ENCODE measurements at regions not wholly inside any gene's neighbourhood (a gene's known extent, or its start where the extent isn't known, plus 50 kb on each side); places are given as distances from the start of the nearest gene placed in this dataset.

DNA sequence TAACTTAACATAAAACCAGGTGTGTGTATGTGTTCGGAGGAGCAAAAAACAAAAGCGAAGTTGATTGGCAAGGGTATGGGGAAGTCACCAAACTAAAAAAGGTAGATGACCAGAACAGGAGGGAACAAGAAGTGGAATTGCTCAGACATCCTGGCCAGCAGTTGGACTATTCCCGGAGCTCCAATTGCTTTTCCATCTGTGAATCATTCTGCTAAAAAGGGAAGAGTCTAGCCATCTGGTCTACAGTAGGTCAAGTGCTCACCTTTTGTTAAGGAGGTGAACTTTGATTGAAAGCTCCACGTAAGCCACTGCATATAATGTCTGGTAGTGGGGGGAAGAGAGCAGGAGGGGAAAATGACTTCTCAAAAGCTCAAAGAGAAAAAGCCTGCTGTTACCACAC is 50.0 kb upstream of the BET1 start:
- no peak for DNase-seq

DNA sequence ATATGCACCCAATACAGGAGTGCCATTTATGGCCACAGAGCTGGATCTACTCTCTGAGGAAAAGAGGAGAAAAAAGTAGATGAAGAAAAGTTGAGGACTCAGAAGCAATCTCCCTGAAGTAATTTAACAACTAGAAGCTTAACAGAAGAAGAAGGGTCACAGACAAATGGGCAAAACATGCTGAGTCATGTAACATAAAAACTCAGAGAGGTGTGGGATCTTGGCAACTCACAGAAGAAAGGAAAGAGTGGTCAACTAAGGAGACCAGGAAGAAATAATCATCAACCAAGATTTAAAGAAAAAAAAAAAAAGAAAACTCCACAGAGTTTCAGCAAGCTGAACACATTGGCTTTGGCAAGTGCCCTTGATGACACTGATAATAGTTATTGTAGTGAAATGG is 51.8 kb upstream of the BET1 start:
- no peak for DNase-seq

DNA sequence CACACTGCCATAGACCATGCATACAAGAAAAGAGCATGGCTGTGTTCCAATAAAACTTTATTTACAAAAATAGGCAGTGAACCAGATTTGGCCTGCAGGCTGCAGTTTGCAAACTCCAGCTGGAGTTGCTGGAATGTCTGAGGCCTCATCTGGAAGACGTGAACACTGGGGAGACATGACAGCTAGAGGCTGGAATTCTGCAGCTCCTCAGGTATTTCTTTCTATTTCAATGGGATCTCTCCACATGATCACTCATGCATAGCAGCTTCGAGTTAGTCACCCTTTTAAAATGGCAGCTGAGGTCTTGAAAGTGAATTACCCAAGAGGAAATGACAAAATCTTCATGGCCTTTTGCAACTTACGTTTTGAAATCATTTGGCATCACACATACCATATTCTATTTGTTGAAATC is 52.6 kb upstream of the BET1 start:
- no peak for DNase-seq

DNA sequence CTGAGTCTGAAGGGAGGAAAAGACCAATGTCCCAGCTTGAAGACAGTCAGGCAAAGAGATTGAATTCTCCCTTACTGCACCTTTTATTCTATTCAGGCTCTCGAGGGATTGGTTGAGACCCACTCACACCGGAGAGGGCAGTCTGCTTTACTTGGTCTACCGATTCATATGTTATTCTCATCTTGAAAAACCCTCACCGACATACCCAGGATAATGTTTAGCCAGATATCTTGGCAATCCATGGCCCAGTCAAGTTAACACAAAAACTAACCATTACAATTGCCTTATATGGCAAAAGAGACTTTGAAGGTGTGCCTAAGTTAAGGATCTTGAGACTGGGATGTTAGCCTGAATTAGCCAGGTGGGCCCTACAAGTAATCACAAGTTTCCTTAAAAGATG is 53.8 kb upstream of the BET1 start:
- no peak for DNase-seq

DNA sequence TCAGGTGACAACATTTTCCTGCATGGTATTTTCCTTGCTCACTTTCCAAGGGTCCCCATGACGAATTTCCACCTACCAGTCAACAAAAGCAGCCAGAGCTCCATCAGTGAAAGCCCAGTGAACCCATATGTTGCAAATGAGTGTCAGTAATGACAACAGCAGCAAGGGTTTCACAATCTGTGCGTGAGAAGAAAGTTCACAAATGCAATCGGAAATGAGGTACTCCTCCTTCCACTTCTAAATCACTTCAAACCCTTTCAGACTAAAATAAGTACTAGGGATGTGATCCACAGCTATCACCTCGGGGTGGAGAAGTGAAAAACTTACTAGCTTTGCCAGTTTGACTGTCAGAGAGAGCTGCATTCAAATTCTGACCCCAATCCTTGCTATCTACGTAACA is 55.6 kb upstream of the BET1 start:
- no peak for DNase-seq

DNA sequence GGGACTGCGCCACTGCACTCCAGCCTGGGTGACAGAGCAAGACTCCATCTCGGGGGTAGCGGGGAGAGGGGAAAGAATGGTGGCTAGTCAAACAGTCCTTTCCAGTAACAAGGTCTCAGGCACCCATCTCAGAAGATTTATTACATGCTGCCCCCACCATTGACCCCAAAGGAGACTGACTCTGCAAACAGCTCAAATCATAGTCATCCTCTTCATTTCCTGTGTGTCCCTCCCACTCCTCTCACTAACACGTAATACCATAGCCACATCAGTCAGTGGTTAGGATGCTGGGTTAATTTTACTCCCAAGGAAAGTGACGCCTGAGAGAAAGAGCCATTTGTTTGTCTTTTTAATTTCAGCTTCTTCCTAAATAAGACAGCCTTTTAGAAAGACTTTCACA is 56.6 kb upstream of the BET1 start:
- no peak for DNase-seq

DNA sequence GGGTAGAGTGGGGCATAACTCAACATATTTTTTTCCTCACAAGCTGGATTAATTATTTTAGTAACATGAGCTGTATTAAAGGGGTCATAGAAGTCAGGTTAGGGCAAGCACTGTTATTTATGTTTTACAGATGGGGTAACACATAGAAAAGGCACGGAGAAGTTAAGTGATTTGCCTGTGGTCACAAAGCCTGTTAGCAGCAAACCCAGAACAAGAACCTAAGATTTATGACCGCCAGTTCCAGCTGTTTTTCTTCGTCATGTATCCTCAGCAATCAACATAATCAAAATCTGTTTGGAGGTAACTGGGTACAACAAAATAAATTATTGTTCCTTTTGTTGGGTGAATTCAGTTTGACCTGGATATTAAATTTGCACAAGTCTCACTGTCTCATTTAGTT is 57.2 kb upstream of the BET1 start:
- no peak for DNase-seq

DNA sequence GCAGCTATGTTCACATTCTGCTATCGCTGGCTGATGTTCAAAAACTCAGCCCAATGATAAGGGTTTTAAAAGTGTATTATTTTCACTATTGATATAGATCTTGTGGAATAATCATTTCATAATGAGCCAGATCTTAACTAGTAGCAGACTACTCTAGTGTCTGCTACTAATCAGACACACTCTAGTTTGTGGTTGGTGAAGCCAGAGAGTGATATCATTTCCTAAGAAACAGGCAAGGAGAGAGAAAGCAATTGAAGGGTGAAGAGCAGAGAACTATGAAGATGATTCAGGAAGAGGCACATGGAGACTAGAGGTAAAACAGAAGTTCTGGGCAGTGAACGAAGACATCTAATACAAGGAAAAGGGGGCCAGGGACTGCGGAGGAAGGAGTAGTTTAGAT is 58.2 kb upstream of the BET1 start:
- no peak for DNase-seq

DNA sequence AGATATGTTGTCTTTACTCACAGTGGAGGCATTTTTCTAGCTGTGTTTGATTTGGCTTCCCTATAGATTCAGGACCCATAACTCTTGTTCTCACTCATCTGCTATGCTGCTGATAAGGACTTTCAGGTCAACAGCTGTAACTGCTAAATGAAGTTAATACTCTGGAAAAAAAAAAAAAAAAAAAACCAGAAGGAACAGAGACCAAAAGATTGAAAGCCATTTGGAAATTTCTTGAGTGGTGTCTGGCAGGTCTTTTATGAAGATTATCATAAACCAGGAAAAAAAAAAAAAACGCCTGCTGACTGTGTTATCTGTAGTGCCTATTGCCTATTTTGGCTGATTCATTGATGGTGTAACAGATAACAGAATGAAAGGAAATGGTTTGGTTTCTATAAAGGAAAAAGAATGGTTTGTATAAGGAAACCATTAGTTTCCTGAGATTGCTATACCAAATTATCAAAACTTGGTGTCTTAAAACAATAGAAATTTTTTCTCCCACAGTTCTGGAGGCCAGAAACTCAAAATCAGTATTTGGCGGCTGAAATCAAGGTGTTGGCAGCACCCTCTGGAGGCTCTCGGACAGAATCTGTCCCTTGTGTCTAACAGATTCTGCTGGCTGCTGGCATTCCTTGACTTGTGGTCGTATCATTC is 60.5 kb upstream of the BET1 start:
- peak; percentile 12 for DNase-seq

DNA sequence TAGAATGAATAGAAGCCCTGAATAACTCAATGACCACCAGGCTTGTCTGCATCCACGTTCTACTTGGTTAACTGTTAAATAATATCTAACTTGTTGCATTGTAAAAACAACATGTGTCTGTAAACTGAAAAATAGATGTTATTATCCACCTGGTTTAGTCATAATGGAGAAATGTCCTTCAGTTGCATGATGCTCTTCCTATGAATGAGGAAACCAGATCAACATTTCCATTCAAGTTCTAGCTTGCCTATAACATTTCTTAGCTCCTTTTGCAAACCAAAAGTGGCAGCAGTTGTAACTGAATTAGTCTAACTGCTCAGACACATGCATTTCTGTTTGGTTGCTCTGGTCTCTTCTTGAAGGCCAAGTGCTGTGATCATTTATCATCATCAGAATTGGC is 62.9 kb upstream of the BET1 start:
- no peak for DNase-seq

DNA sequence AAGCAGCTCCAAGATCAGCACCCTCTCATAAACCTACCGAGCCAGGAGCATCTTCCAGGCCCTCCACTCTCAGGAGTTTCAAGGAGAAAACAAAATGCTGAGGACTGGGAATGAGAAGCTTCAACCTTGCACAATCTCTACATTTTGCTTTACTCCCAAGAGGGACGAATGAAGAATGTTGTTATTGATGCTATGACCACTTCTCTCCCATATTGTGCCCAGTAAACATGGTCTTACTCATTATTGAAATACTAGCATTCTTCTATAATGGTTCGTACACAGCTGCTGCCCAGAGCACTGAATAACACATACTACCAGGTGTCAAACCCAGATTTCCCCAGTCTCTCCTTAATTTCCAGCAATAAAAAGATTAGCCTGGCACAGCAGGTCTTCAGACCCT is 63.4 kb upstream of the BET1 start:
- no peak for DNase-seq

DNA sequence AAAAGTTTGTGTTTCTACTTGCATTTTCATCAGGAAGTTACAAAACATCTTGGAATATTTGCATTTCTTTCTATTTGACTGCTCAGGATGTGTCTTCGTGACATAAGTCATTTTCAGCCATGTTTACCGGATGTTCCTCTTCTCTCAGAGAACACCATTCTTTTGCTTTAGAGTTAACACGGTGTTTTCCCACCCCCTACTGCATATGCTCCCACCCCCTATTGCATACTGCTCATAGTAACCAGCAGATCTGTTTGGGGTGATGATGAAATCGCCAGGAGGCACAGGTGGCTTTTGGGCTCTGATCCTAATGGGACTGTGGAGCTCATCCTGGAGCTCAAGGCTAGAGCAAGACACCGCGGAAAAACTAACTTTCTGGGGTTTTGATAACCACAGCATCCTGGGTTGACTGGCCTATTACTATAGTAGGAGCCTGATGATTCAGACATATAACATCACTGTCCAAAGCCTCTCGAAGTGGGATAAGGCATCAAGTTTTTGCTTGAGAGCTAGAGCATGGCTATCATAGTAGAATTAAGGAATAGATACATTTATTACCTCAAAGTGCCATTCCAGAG is 65.1 kb upstream of the BET1 start:
- no peak for DNase-seq

DNA sequence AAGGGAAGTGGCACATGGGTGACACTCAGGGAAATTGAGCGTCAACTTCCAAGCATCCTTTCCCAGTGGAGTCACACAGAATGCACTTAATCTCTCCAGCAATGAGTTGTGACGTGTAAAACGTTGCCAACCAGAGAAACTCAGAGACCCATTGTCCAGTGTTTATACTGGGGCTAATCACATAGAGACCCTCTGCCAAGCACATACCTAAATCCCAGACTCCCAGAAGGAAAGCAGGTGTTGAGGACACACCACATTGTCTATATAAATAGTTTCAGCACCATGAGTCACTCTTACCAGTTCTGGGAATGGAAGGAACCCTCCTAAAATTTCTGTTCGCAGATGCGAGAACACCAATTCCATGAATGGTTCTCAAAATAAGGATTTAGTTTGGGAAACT is 76.4 kb upstream of the BET1 start:
- DNase-seq = no peak

DNA sequence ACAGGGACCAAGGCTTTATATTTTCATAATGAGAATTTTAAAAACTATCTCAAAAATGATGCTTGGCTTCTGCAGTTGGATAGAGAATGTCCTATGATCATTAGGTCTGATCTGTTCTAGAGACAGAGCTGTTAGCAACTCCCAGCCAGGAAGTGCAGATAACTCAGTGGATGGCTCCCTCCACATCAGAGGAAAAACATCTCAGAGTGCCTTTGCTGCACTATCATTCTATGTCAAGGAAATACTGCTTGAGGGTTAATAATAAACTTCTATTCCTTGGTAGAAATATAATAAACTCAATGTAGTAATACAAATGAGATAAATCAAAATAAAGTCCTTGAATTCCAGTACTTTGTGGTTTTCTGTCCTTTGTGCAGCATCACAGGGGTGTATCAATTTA is 78.0 kb upstream of the BET1 start:
- no peak for DNase-seq

DNA sequence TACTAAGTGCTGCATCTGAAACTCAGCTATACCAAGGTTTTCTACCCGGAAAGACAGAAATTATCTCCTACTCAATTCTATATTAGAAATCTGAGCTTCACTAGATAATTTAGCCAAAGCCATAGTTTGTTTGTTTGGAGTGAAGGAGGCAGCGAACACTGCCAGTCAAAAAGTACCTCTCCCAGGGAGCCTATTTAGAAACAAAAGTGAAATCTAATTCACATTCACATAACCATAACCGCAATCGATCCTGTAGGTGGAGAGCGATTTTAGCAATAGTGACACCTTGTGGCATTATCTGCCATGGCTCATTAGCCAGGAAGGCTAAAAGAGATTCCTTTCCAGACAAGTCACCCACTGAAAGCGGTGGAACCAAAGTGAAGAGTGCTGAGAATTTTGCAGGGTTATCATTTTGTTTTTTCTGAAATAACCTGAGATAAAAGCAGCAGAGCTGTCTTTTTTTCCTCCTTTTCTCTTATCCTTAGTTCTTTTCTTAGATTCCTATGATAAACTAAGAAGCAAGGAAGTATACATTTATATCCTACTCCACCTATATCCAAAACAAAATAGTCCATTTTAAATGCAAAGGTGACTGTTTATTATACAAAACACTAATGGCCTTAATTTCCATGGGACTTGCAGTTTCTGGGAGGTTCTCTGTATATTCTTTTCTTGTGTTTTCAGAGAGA is 83.7 kb upstream of the BET1 start:
- DNase-seq = peak; percentile 55

DNA sequence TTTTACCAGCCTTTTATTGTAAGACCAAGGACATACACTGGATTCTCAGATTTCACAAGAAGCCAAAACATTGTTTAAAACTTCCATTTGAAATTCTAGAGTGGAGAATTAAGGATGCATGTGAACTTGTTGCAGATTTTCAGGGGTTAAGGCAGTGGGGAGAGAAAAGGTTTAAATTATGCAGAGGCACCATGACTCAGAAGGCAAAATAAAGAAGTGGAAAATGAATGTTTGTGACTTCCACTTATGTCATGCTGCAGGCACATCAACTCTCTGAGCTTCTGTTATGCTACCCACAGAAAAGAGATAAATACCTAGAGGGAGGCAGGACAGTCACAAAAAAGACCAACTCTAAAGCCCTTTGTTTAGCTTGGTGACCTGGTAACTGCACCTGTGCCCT is 84.4 kb upstream of the BET1 start:
- DNase-seq = no peak

DNA sequence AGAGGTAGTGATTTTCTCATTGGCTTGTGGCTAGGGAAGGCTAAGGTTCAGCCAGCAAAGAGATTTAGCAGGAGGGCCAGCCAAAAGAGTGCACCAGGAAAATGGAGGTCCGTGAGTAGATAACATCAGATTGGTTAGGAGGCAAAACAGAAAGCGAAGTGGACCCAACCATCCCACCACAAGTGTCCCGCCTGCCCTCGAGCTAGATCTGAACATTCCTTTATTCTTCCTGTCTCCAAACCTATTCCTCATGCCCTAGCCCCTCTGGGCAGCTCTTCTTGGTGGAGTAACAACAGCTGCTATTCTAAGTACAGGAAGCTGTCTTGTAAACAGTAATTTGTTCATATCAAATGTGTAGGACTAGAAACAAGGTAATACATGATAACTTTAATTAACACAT is 85.7 kb upstream of the BET1 start:
- no peak for DNase-seq

DNA sequence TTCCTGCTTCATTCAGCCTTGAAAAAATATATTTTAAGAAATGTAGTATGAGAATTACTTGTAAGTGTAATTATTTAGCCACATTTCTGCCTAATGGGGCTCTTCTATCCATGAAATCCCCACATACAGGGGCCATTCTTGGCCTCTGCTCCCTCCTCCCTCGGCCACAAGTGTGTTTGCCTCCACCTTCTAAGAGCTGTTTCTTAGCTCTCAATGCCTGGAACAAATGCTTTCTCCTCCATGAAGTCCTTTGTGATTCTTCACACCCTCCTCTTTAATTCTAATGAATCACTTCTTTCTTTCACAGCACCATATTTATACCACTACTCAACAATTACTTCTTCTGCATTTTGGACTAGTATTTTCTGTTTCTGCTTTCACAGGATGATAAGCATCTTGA is 88.8 kb upstream of the BET1 start:
- no peak for DNase-seq

DNA sequence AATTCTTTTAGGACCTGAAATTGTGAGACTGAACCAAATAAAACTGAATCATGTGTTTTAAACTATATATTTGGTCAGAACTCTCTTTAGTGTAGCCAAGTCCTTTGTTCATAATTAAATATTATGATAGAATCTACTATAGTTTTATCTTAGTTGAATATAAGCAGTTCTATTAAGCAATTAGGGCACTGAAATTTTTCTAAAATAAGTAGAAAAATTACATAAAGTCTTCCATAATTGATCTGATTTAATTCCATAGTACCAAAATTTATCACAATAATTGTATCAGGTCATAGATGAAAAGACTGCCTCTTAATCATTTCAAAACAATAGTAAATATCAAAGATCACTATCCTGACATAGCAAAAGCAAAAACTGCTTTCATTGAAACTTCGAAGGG is 90.1 kb upstream of the BET1 start:
- DNase-seq = no peak

DNA sequence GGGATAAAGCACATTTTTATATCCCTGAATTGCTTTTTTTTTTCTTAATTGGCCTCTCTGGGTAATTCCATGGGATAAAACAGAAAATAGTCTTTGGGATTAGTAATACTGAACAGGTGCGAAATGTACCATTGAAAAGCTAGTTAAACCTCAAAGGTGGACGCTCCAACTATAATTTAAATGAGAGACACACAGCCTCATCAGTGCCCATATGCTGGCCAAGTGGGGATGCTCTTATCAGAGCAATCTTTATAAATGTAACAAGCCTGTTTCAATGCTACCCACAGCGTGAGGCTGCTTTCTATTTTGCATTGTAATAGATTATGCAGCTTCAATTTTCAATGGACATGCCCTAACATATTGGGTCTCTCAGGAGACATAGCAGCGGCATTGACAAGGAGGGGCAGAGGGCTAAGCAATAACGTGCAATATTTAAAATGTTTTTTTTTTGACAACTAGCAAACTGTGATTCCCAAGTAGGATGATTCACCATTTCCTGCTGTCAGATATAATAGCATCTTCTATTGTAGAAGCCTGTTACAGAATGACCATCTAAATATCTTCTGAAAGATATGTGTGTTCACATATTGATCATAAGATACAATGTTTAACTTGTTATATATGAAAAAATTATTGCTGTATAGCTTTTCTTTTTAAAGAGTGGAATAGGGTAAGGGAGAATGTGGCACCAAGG is 91.3 kb upstream of the BET1 start:
- DNase-seq = no peak

DNA sequence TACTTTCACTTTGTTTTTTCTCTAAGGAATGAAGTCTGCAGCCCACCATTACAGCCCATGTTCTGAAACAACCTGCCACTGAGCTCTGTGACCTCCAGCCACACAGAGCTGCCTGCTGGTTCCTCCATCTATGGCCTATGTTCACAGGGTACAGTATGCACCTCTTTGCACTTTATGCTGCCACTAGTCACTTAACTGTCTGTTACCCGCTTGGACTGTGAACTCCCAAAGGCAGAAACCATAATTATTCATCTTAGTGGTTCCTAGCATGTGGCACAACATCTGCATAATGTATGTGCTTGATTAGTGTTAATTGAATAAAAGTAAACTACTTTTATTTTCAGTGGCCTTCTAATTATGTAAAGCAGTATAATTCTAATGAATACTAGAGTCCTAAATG is 95.5 kb upstream of the BET1 start:
- DNase-seq = no peak

DNA sequence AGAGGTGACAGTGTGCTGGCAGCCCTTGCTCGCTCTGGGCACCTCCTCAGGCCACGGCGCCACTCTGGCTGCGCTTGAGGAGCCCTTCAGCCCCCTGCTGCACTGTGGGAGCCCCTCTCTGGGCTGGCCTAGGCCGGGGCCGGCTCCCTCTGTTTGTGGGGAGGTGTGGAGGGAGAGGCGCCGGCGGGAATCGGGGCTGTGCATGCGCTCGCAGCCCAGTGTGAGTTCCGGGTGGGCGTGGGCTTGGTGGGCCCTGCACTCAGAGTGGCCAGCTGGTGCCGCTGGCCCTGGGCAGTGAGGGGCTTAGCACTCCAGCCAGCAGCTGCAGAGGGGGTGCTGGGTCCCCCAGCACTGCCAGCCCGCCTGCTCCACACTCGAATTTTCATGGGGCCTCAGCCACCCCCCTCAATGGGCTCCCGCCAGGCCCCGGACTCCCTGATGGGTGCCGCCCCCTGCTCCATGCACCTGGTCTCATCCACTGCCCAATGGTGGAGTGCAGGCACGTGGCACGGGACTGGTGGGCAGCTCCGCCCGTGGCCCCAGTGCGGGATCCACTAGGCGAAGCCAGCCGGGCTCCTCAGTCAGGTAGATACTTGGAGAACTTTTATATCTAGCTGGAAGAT is 96.7 kb upstream of the BET1 start:
- DNase-seq = no peak

DNA sequence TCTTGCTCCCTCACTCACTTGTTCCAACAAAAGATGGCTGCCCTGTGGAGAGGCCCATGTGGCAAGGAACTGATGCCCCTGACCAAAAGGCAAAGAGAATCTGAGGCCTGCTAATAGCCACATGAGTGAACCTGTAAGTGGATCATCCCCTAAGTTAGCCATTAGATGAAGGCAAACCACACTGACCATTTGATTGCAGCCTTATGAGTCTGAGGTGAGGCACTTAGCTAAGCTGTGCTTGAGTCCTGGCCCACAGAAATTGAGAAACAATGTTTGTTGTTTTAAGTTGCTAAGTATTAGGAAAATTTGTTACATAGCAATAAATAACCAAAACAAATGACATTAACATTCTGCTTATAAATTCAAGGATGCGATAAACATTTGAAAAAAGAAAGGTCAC is 100.1 kb upstream of the BET1 start:
- no peak for DNase-seq

DNA sequence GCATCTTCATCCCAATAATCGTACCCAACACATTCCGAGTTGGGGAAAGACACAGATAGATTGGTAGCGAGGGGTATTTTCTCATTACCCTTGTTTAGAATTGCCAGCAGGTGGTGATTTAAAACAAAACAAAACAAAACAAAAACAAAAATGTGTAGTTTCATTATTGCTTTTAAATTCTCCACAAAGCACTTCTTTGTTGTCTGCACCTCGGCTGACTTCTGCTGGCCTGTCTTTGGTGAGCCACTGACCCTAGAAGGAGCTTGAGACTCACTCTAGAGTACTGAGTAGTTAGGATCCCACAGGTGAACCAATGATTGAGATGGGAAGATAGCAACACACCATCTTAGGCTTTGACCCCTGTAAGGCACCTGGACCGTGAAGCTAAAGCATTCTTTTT is 105.4 kb upstream of the BET1 start:
- DNase-seq = no peak
